ENCODE measurements at regions not wholly inside any gene's neighbourhood (a gene's known extent, or its start where the extent isn't known, plus 50 kb on each side); places are given as distances from the start of the nearest gene placed in this dataset.

GRCh38 chr3:30146978-30147377 is 459.4 kb upstream of the TGFBR2 start:
- Mint-ChIP-seq H3K36me3 (peaks cover 4% of the 10 kb centered on the region), H3K4me3 (no peak overlapping the region)

GRCh38 chr3:30154853-30155252 is 451.5 kb upstream of the TGFBR2 start:
- H3K9me3 Mint-ChIP-seq, result peaks cover 13% of the 10 kb centered on the region
- H3K27me3 Mint-ChIP-seq (ENCODE audit: low read depth), result no peaks in the 10 kb centered on the region
- H3K4me1 Mint-ChIP-seq, result no peaks in the 10 kb centered on the region
- no peak overlapping the region for H3K27ac Mint-ChIP-seq
- no peak for DNase-seq (ENCODE audit: low spot score in 2 of 2, unreplicated experiment in 2 of 2)
- no peaks in the 10 kb centered on the region for H3K36me3 Mint-ChIP-seq
- no peak for TF ChIP-seq CTCF (IDR thresholded peaks at IDR 0.05; ENCODE audit: unreplicated experiment)
- H3K4me3 Mint-ChIP-seq, result no peak overlapping the region

More at GRCh38 chr3:30146978-30147377, 459.4 kb upstream of the TGFBR2 start:
- no peaks in the 10 kb centered on the region for H3K27me3 Mint-ChIP-seq (ENCODE audit: low read depth)
- H3K4me1 Mint-ChIP-seq, result peaks cover 15% of the 10 kb centered on the region
- no peak for DNase-seq (ENCODE audit: low spot score in 2 of 2, unreplicated experiment in 2 of 2)
- H3K9me3 Mint-ChIP-seq, result peaks cover 16% of the 10 kb centered on the region
- TF ChIP-seq CTCF (IDR thresholded peaks at IDR 0.05; ENCODE audit: unreplicated experiment), result no peak
- H3K27ac Mint-ChIP-seq, result peak overlapping the region; percentile 21

- H3K4me1 Mint-ChIP-seq, result no peaks in the 10 kb centered on the region
- H3K27ac Mint-ChIP-seq, result no peak overlapping the region
- H3K27me3 Mint-ChIP-seq (ENCODE audit: low read depth), result no peaks in the 10 kb centered on the region
- no peak for TF ChIP-seq CTCF (IDR thresholded peaks at IDR 0.05; ENCODE audit: unreplicated experiment)
- H3K9me3 Mint-ChIP-seq, result peaks cover 11% of the 10 kb centered on the region
- H3K4me3 Mint-ChIP-seq, result no peak overlapping the region
- no peak for DNase-seq (ENCODE audit: low spot score in 2 of 2, unreplicated experiment in 2 of 2)
- no peaks in the 10 kb centered on the region for H3K36me3 Mint-ChIP-seq
Observed at GRCh38 chr3:30155755-30156154, 450.6 kb upstream of the TGFBR2 start.

- H3K4me3 Mint-ChIP-seq, result no peak overlapping the region
- no peak for DNase-seq (ENCODE audit: low spot score in 2 of 2, unreplicated experiment in 2 of 2)
- H3K27me3 Mint-ChIP-seq (ENCODE audit: low read depth), result no peaks in the 10 kb centered on the region
- H3K36me3 Mint-ChIP-seq, result no peaks in the 10 kb centered on the region
- H3K4me1 Mint-ChIP-seq, result peaks cover 5% of the 10 kb centered on the region
- peaks cover 10% of the 10 kb centered on the region for H3K9me3 Mint-ChIP-seq
- no peak for TF ChIP-seq CTCF (IDR thresholded peaks at IDR 0.05; ENCODE audit: unreplicated experiment)
- H3K27ac Mint-ChIP-seq, result no peak overlapping the region
Observed at GRCh38 chr3:30156586-30157498, 449.6 kb upstream of the TGFBR2 start.

GRCh38 chr3:30161375-30161774 is 445.0 kb upstream of the TGFBR2 start:
- H3K4me3 Mint-ChIP-seq, result no peak overlapping the region
- TF ChIP-seq CTCF (IDR thresholded peaks at IDR 0.05; ENCODE audit: unreplicated experiment), result no peak
- DNase-seq (ENCODE audit: low spot score in 2 of 2, unreplicated experiment in 2 of 2), result no peak
- peaks cover 14% of the 10 kb centered on the region for H3K9me3 Mint-ChIP-seq
- peaks cover 6% of the 10 kb centered on the region for H3K36me3 Mint-ChIP-seq
- H3K27me3 Mint-ChIP-seq (ENCODE audit: low read depth), result no peaks in the 10 kb centered on the region
- peaks cover 22% of the 10 kb centered on the region for H3K4me1 Mint-ChIP-seq
- H3K27ac Mint-ChIP-seq, result no peak overlapping the region
